ELF-1 (cell line): ENCODE measurements at regions not wholly inside any gene's neighbourhood (a gene's known extent, or its start where the extent isn't known, plus 50 kb on each side); places are given as distances from the start of the nearest gene placed in this dataset.
"Not testable (repeated sequence)": the region's sequence is repeated elsewhere in the genome, so short reads cannot be mapped to it uniquely, and the experiment has no call there.

ENCODE experiments used
- DNase-seq: peaks from one replicate; pipeline ENCODE4 v3.0.0-alpha.2; 2016; ENCODE audit warnings: low read depth, low spot score

GRCh38 chr6:56904068-56904467 is 50.8 kb upstream of the BEND6 start:
- DNase-seq: no peak

GRCh38 chr6:56902641-56903464 is 52.1 kb upstream of the BEND6 start:
- no peak for DNase-seq

- DNase-seq: no peak
Observed at GRCh38 chr6:56900784-56901183, 54.1 kb upstream of the BEND6 start.

- DNase-seq: no peak
Observed at GRCh38 chr6:56899753-56900152, 55.2 kb upstream of the BEND6 start.

GRCh38 chr6:56899311-56899710 is 55.6 kb upstream of the BEND6 start:
- DNase-seq: no peak

- no peak for DNase-seq
Observed at GRCh38 chr6:56897789-56898529, 56.9 kb upstream of the BEND6 start.

- DNase-seq: peak; percentile 34
Observed at GRCh38 chr6:56891754-56892153, 63.2 kb upstream of the BEND6 start.

GRCh38 chr6:56890683-56891429 is 64.1 kb upstream of the BEND6 start:
- no peak for DNase-seq

GRCh38 chr6:56890066-56890465 is 64.8 kb upstream of the BEND6 start:
- DNase-seq: no peak

- no peak for DNase-seq
Observed at GRCh38 chr6:56889492-56889891, 65.4 kb upstream of the BEND6 start.

GRCh38 chr6:56888687-56889086 is 66.2 kb upstream of the BEND6 start:
- DNase-seq: no peak

- no peak for DNase-seq
Observed at GRCh38 chr6:56887086-56887485, 67.8 kb upstream of the BEND6 start.

- DNase-seq: no peak
Observed at GRCh38 chr6:56877922-56878321, 77.0 kb upstream of the BEND6 start.

- DNase-seq: no peak
Observed at GRCh38 chr6:56875961-56876360, 78.9 kb upstream of the BEND6 start.

GRCh38 chr6:56875523-56875922 is 79.4 kb upstream of the BEND6 start:
- DNase-seq: no peak

- no peak for DNase-seq
Observed at GRCh38 chr6:56874328-56874727, 80.6 kb upstream of the BEND6 start.

- not testable (repeated sequence) for DNase-seq
Observed at GRCh38 chr6:56870053-56870452, 84.9 kb upstream of the BEND6 start.

- no peak for DNase-seq
Observed at GRCh38 chr6:56869346-56869745, 85.6 kb upstream of the BEND6 start.

GRCh38 chr6:56868687-56869086 is 86.2 kb upstream of the BEND6 start:
- DNase-seq: no peak

GRCh38 chr6:56866917-56867522 is 87.9 kb upstream of the BEND6 start:
- no peak for DNase-seq

GRCh38 chr6:56865081-56865875 is 89.6 kb upstream of the BEND6 start:
- no peak for DNase-seq
